MCF 10A (cell line): ENCODE measurements at regions not wholly inside any gene's neighbourhood (a gene's known extent, or its start where the extent isn't known, plus 50 kb on each side); places are given as distances from the start of the nearest gene placed in this dataset.

Source experiments
- BruUV-seq: library from RNA; stranded (reverse); fragments of 400-500 nt; replicated peaks from 2 replicates; lab custom pipeline; 2021; lab: Mats Ljungman, UMichigan
- CTCF ChIA-PET: fragments of 300-600 bp; sonication (Branson Sonifier 250); formaldehyde crosslinking; extraction: SDS; loops from one replicate; lab custom pipeline; 2021; ENCODE audit warnings: antibody characterized with exemption, inconsistent platforms; lab: Yijun Ruan, JAX
- POLR2A ChIA-PET: fragments of 300-600, 350-650 bp; sonication (Branson Sonifier 250); formaldehyde crosslinking; extraction: SDS; loops from one replicate; lab custom pipeline; 2020; ENCODE audit warnings: antibody characterized with exemption, inconsistent platforms; lab: Yijun Ruan, JAX
- DNase-seq: peaks from one replicate; pipeline ENCODE4 v3.0.0-alpha.2; 2018; ENCODE audit not compliant: unreplicated experiment
- H3K27ac Mint-ChIP-seq: one replicate; pipeline ENCODE4 v1.8.0; 2022; ENCODE audit warnings: mild to moderate bottlenecking, low read depth, mixed read lengths; ENCODE audit not compliant: unreplicated experiment
- H3K27me3 Mint-ChIP-seq: one replicate; pipeline ENCODE4 v1.8.0; 2022; ENCODE audit warnings: mixed read lengths; ENCODE audit not compliant: insufficient read depth, unreplicated experiment
- H3K36me3 Mint-ChIP-seq: one replicate; pipeline ENCODE4 v1.8.0; 2022; ENCODE audit warnings: mild to moderate bottlenecking, moderate library complexity, mixed read lengths; ENCODE audit not compliant: insufficient read depth, unreplicated experiment
- H3K4me1 Mint-ChIP-seq: one replicate; pipeline ENCODE4 v1.8.0; 2022; ENCODE audit warnings: mixed read lengths; ENCODE audit not compliant: insufficient read depth, unreplicated experiment
- H3K4me3 Mint-ChIP-seq: one replicate; pipeline ENCODE4 v1.8.0; 2022; ENCODE audit warnings: mild to moderate bottlenecking, moderate library complexity, mixed read lengths; ENCODE audit not compliant: unreplicated experiment
- H3K9me3 Mint-ChIP-seq: one replicate; pipeline ENCODE4 v1.8.0; 2022; ENCODE audit warnings: mixed read lengths; ENCODE audit not compliant: unreplicated experiment
- CTCF ChIP-seq: fragments of 200-600 bp; IDR thresholded peaks from one replicate; pipeline ENCODE4 v1.8.0; 2022; ENCODE audit warnings: antibody characterized with exemption, mild to moderate bottlenecking; ENCODE audit not compliant: unreplicated experiment
- intact Hi-C: fragments of 100-400 bp; cut with micrococcal nuclease; formaldehyde crosslinking; loops from 2 replicates; pipeline ENCODE4 v1.14.1; 2022

DNA sequence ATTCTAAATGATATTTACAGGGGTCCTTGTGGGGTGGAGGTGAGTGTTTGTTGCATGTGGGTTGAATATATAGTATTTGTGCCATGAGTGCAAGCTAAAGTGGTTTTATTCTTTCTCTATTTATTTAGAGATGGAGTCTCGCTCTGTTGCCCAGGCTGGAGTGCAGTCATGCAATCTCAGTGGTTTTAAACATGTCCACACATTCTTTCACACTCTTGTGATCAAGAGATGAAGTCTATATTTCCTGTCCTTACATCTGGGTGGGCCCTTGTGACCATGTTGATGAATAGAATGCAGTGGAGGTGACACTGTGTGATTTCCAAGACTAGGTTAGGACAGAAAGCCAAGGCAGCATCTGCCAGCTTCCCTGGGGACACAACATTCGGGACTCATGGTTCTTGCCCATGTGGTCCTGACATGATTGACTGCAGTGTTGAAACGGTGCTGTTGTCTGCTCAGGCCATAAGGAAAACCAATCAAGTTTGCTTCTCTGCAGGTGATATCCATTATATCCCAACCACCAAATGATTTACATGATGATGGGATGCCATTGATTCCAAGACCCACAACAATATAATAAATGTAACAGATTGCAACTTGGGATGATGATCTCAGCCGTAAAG, 172.6 kb downstream of the SUDS3 start:
- peaks cover 11% of the 10 kb centered on the region for H3K4me1 Mint-ChIP-seq
- H3K4me3 Mint-ChIP-seq: no peak overlapping the region
- CTCF ChIA-PET: no interaction called here
- H3K27ac Mint-ChIP-seq: no peak overlapping the region
- H3K27me3 Mint-ChIP-seq: no peaks in the 10 kb centered on the region
- no peak for TF ChIP-seq CTCF
- POLR2A ChIA-PET: interaction anchor here (0.6 kb wide), 1 partner anchor 114 kb away, joined by 3 read pairs; no protein-coding TSS in a partner anchor
- peaks cover 13% of the 10 kb centered on the region for H3K9me3 Mint-ChIP-seq
- no peaks in the 10 kb centered on the region for H3K36me3 Mint-ChIP-seq
- intact Hi-C loops: no loop called here
- no peak for DNase-seq
- BruUV-seq: no TSS peak

DNA sequence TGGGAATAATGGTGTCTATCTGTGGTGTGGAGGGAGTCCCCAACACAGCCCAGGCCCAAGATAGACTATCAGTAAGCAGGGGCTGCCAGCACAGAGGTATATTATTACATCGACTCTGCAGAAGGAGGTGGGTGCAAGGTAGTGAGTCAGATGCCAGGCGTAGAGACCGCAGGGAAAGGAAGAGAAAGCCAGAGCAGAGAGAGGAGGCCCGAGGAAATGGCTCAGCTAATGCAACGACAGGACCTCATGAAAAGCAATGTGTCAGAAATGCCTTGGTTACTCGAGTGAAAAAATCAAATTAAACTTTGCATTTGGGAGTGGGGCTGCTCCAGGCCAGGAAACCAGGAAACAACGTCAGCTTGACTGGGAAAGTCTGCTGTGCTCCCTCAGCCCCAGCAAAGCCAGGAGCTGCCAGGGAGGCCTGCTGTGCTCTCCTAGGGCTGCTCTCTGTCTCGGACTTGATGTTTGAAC, 173.2 kb downstream of the SUDS3 start:
- ChIA-PET CTCF (interaction anchor here (0.7 kb wide), 1 partner anchor 173 kb away, joined by 3 read pairs; no protein-coding TSS in a partner anchor), POLR2A (no interaction called here)
- intact Hi-C loops: no loop called here
- Mint-ChIP-seq H3K27ac (no peak overlapping the region), H3K9me3 (peaks cover 7% of the 10 kb centered on the region), H3K4me3 (no peak overlapping the region), H3K4me1 (peaks cover 5% of the 10 kb centered on the region), H3K27me3 (no peaks in the 10 kb centered on the region), H3K36me3 (no peaks in the 10 kb centered on the region)
- no peak for TF ChIP-seq CTCF
- no TSS peak for BruUV-seq
- DNase-seq: no peak

- Mint-ChIP-seq H3K27me3 (peaks cover 18% of the 10 kb centered on the region), H3K27ac (no peak overlapping the region), H3K36me3 (no peaks in the 10 kb centered on the region), H3K9me3 (no peaks in the 10 kb centered on the region), H3K4me1 (no peaks in the 10 kb centered on the region), H3K4me3 (no peak overlapping the region)
- intact Hi-C loops: no loop called here
- TF ChIP-seq CTCF: no peak
- ChIA-PET CTCF (no interaction called here), POLR2A (no interaction called here)
- no peak for DNase-seq
- no TSS peak for BruUV-seq
These were observed 177.6 kb downstream of the SUDS3 start for GRCh38 chr12:118553856-118554504.

GRCh38 chr12:118558941-118559340, 182.6 kb downstream of the SUDS3 start:
- CTCF ChIA-PET: no interaction called here
- Mint-ChIP-seq H3K27me3 (peaks cover 22% of the 10 kb centered on the region), H3K27ac (no peak overlapping the region), H3K9me3 (no peaks in the 10 kb centered on the region), H3K4me1 (no peaks in the 10 kb centered on the region), H3K36me3 (no peaks in the 10 kb centered on the region), H3K4me3 (no peak overlapping the region)
- intact Hi-C loops: no loop called here
- TF ChIP-seq CTCF: no peak
- POLR2A ChIA-PET: no interaction called here
- no peak for DNase-seq
- BruUV-seq: no TSS peak
